ENCODE measurements at regions not wholly inside any gene's neighbourhood (a gene's known extent, or its start where the extent isn't known, plus 50 kb on each side); places are given as distances from the start of the nearest gene placed in this dataset.

- TF ChIP-seq NFIC (IDR thresholded peaks at IDR 0.05) = no peak
- no peak for TF ChIP-seq REST (IDR thresholded peaks at IDR 0.05; ENCODE audit: low read depth)
- no peak for TF ChIP-seq FOXM1 (IDR thresholded peaks at IDR 0.05; ENCODE audit: borderline replicate concordance, low read depth)
- TF ChIP-seq CREB1 (IDR thresholded peaks at IDR 0.05; ENCODE audit: low read depth) = no peak
Measured at GRCh38 chr5:171589461-171589860, 170.0 kb downstream of the FGF18 start.

GRCh38 chr5:171592076-171592475 is 172.6 kb downstream of the FGF18 start:
- no peak for TF ChIP-seq TAF1 (IDR thresholded peaks at IDR 0.05; ENCODE audit: low read depth)
- TF ChIP-seq EP300 (IDR thresholded peaks at IDR 0.05; ENCODE audit: borderline replicate concordance) = no peak

GRCh38 chr5:171592736-171593135 is 173.3 kb downstream of the FGF18 start:
- TF ChIP-seq ZBTB7A (IDR thresholded peaks at IDR 0.05; ENCODE audit: low read depth) (no peak), CEBPB (IDR thresholded peaks at IDR 0.05) (no peak), YY1 (IDR thresholded peaks at IDR 0.05; ENCODE audit: low read depth) (no peak), NFIC (IDR thresholded peaks at IDR 0.05) (no peak), EP300 (IDR thresholded peaks at IDR 0.05; ENCODE audit: borderline replicate concordance) (no peak), TCF12 (IDR thresholded peaks at IDR 0.05; ENCODE audit: low read depth) (no peak), RAD21 (IDR thresholded peaks at IDR 0.05; ENCODE audit: low read depth) (no peak), FOXM1 (IDR thresholded peaks at IDR 0.05; ENCODE audit: borderline replicate concordance, low read depth) (no peak), REST (IDR thresholded peaks at IDR 0.05; ENCODE audit: low read depth) (no peak), EGR1 (IDR thresholded peaks at IDR 0.05) (no peak), MAX (IDR thresholded peaks at IDR 0.05) (no peak), TAF1 (IDR thresholded peaks at IDR 0.05; ENCODE audit: low read depth) (no peak), USF1 (IDR thresholded peaks at IDR 0.05) (no peak), TEAD4 (IDR thresholded peaks at IDR 0.05) (no peak), CREB1 (IDR thresholded peaks at IDR 0.05; ENCODE audit: low read depth) (no peak)

GRCh38 chr5:171593401-171593800 is 174.0 kb downstream of the FGF18 start:
- TF ChIP-seq YY1 (IDR thresholded peaks at IDR 0.05; ENCODE audit: low read depth) (no peak), TCF12 (IDR thresholded peaks at IDR 0.05; ENCODE audit: low read depth) (no peak), CEBPB (IDR thresholded peaks at IDR 0.05) (no peak), MAX (IDR thresholded peaks at IDR 0.05) (no peak), EP300 (IDR thresholded peaks at IDR 0.05; ENCODE audit: borderline replicate concordance) (no peak), ZBTB7A (IDR thresholded peaks at IDR 0.05; ENCODE audit: low read depth) (no peak), NFIC (IDR thresholded peaks at IDR 0.05) (no peak), TEAD4 (IDR thresholded peaks at IDR 0.05) (no peak), FOXM1 (IDR thresholded peaks at IDR 0.05; ENCODE audit: borderline replicate concordance, low read depth) (no peak), REST (IDR thresholded peaks at IDR 0.05; ENCODE audit: low read depth) (no peak), TAF1 (IDR thresholded peaks at IDR 0.05; ENCODE audit: low read depth) (no peak), EGR1 (IDR thresholded peaks at IDR 0.05) (no peak)

GRCh38 chr5:171593976-171594375 is 174.5 kb downstream of the FGF18 start:
- TF ChIP-seq ZBTB7A (IDR thresholded peaks at IDR 0.05; ENCODE audit: low read depth) (no peak), CREB1 (IDR thresholded peaks at IDR 0.05; ENCODE audit: low read depth) (no peak), FOXM1 (IDR thresholded peaks at IDR 0.05; ENCODE audit: borderline replicate concordance, low read depth) (no peak), EP300 (IDR thresholded peaks at IDR 0.05; ENCODE audit: borderline replicate concordance) (no peak), MAX (IDR thresholded peaks at IDR 0.05) (no peak), USF1 (IDR thresholded peaks at IDR 0.05) (no peak), CEBPB (IDR thresholded peaks at IDR 0.05) (no peak), REST (IDR thresholded peaks at IDR 0.05; ENCODE audit: low read depth) (no peak), TEAD4 (IDR thresholded peaks at IDR 0.05) (no peak), EGR1 (IDR thresholded peaks at IDR 0.05) (no peak), RAD21 (IDR thresholded peaks at IDR 0.05; ENCODE audit: low read depth) (no peak), TAF1 (IDR thresholded peaks at IDR 0.05; ENCODE audit: low read depth) (no peak), NFIC (IDR thresholded peaks at IDR 0.05) (no peak), TCF12 (IDR thresholded peaks at IDR 0.05; ENCODE audit: low read depth) (no peak), YY1 (IDR thresholded peaks at IDR 0.05; ENCODE audit: low read depth) (no peak)
